ENCODE measurements at regions not wholly inside any gene's neighbourhood (a gene's known extent, or its start where the extent isn't known, plus 50 kb on each side); places are given as distances from the start of the nearest gene placed in this dataset.

GRCh38 chr11:62068730-62069129 lies 55.1 kb upstream of the INCENP start:
- Histone ChIP-seq H3K36me3 (ENCODE audit: control insufficient read depth in 1 of 2, insufficient read depth in 2 of 2, low read depth in 1 of 2, low read length in 2 of 2) (no peaks in the 10 kb centered on the region), H3K27ac (ENCODE audit: low read length, poor library complexity, severe bottlenecking) (no peak overlapping the region), H2BK15ac (ENCODE audit: low read depth, poor library complexity, severe bottlenecking) (no peak overlapping the region), H3K27me3 (ENCODE audit: control insufficient read depth in 1 of 2, insufficient read depth in 1 of 2, low read length in 2 of 2) (peaks cover 0 to 3% of the 10 kb centered on the region in 2 experiments), H3K9ac (ENCODE audit: low read length) (no peak overlapping the region), H3K4me1 (ENCODE audit: control insufficient read depth, insufficient read depth, low read depth, low read length) (no peaks in the 10 kb centered on the region), H3K4me3 (ENCODE audit: insufficient read depth in 1 of 2, low read depth in 1 of 2, low read length in 2 of 2) (no peak overlapping the region), H3K9me3 (ENCODE audit: control insufficient read depth, low read length) (no peaks in the 10 kb centered on the region), H3K23ac (ENCODE audit: low read length in 2 of 2) (no peak overlapping the region), H2AFZ (ENCODE audit: low read depth, low read length) (no peak overlapping the region), H3K79me1 (replicated peaks; ENCODE audit: low read length, poor library complexity, severe bottlenecking) (no peaks in the 10 kb centered on the region), H2BK12ac (ENCODE audit: low read length in 2 of 2) (no peak overlapping the region), H3K4me2 (ENCODE audit: low read length, poor library complexity, severe bottlenecking) (no peak overlapping the region), H2BK120ac (ENCODE audit: low read depth, low read length) (no peak overlapping the region), H2AK5ac (ENCODE audit: low read length, severe bottlenecking) (no peak overlapping the region), H3K14ac (ENCODE audit: low read length in 2 of 2) (no peak overlapping the region), H3K18ac (ENCODE audit: low read depth in 1 of 2, low read length in 2 of 2) (no peak overlapping the region), H2BK5ac (ENCODE audit: low read depth, low read length, poor library complexity, severe bottlenecking) (no peak overlapping the region), H3K4ac (ENCODE audit: low read depth in 1 of 2, low read length in 2 of 2) (no peak overlapping the region), H4K8ac (ENCODE audit: low read length) (no peak overlapping the region), H4K91ac (ENCODE audit: low read length) (no peak overlapping the region)
- 82% methylated on average over 3 of the region's 3 CpGs for WGBS
- no peak for DNase-seq

GRCh38 chr11:62067741-62068140 lies 56.1 kb upstream of the INCENP start:
- peaks cover 0 to 3% of the 10 kb centered on the region in 2 experiments for H3K27me3 ChIP-seq (ENCODE audit: control insufficient read depth in 1 of 2, insufficient read depth in 1 of 2, low read length in 2 of 2)

GRCh38 chr11:62064221-62064620 lies 59.6 kb upstream of the INCENP start:
- Histone ChIP-seq H3K79me1 (replicated peaks; ENCODE audit: low read length, poor library complexity, severe bottlenecking) (no peaks in the 10 kb centered on the region), H3K9ac (ENCODE audit: low read length) (no peak overlapping the region), H4K91ac (ENCODE audit: low read length) (no peak overlapping the region), H3K36me3 (ENCODE audit: control insufficient read depth in 1 of 2, insufficient read depth in 2 of 2, low read depth in 1 of 2, low read length in 2 of 2) (no peaks in the 10 kb centered on the region), H2BK12ac (ENCODE audit: low read length in 2 of 2) (no peak overlapping the region), H3K9me3 (ENCODE audit: control insufficient read depth, low read length) (no peaks in the 10 kb centered on the region), H3K23ac (ENCODE audit: low read length in 2 of 2) (no peak overlapping the region), H2AFZ (ENCODE audit: low read depth, low read length) (no peak overlapping the region), H3K27me3 (ENCODE audit: control insufficient read depth in 1 of 2, insufficient read depth in 1 of 2, low read length in 2 of 2) (peaks cover 0 to 3% of the 10 kb centered on the region in 2 experiments), H3K27ac (ENCODE audit: low read length, poor library complexity, severe bottlenecking) (no peak overlapping the region), H2BK120ac (ENCODE audit: low read depth, low read length) (no peak overlapping the region), H3K4me3 (ENCODE audit: insufficient read depth in 1 of 2, low read depth in 1 of 2, low read length in 2 of 2) (no peak overlapping the region), H2BK15ac (ENCODE audit: low read depth, poor library complexity, severe bottlenecking) (no peak overlapping the region), H3K4me2 (ENCODE audit: low read length, poor library complexity, severe bottlenecking) (no peak overlapping the region), H2AK5ac (ENCODE audit: low read length, severe bottlenecking) (no peak overlapping the region), H2BK5ac (ENCODE audit: low read depth, low read length, poor library complexity, severe bottlenecking) (no peak overlapping the region), H3K18ac (ENCODE audit: low read depth in 1 of 2, low read length in 2 of 2) (no peak overlapping the region), H4K8ac (ENCODE audit: low read length) (no peak overlapping the region), H3K4ac (ENCODE audit: low read depth in 1 of 2, low read length in 2 of 2) (no peak overlapping the region), H3K14ac (ENCODE audit: low read length in 2 of 2) (no peak overlapping the region), H3K4me1 (ENCODE audit: control insufficient read depth, insufficient read depth, low read depth, low read length) (no peaks in the 10 kb centered on the region)
- no peak for DNase-seq
- 66% methylated on average over 2 of the region's 2 CpGs for WGBS

More at GRCh38 chr11:62067741-62068140, 56.1 kb upstream of the INCENP start:
- H3K4me1 ChIP-seq (ENCODE audit: control insufficient read depth, insufficient read depth, low read depth, low read length) = no peaks in the 10 kb centered on the region
- no peak overlapping the region for H3K14ac ChIP-seq (ENCODE audit: low read length in 2 of 2)
- no peaks in the 10 kb centered on the region for H3K36me3 ChIP-seq (ENCODE audit: control insufficient read depth in 1 of 2, insufficient read depth in 2 of 2, low read depth in 1 of 2, low read length in 2 of 2)
- H4K8ac ChIP-seq (ENCODE audit: low read length) = no peak overlapping the region
- H4K91ac ChIP-seq (ENCODE audit: low read length) = no peak overlapping the region
- no peak overlapping the region for H3K18ac ChIP-seq (ENCODE audit: low read depth in 1 of 2, low read length in 2 of 2)
- no peak overlapping the region for H3K27ac ChIP-seq (ENCODE audit: low read length, poor library complexity, severe bottlenecking)
- H2BK5ac ChIP-seq (ENCODE audit: low read depth, low read length, poor library complexity, severe bottlenecking) = no peak overlapping the region
- no peak overlapping the region for H3K9ac ChIP-seq (ENCODE audit: low read length)
- H2AFZ ChIP-seq (ENCODE audit: low read depth, low read length) = no peak overlapping the region
- DNase-seq = no peak
- no peak overlapping the region for H3K23ac ChIP-seq (ENCODE audit: low read length in 2 of 2)
- 84% methylated on average over 7 of the region's 8 CpGs for WGBS
- no peak overlapping the region for H3K4me3 ChIP-seq (ENCODE audit: insufficient read depth in 1 of 2, low read depth in 1 of 2, low read length in 2 of 2)
- H3K4ac ChIP-seq (ENCODE audit: low read depth in 1 of 2, low read length in 2 of 2) = no peak overlapping the region
- H3K4me2 ChIP-seq (ENCODE audit: low read length, poor library complexity, severe bottlenecking) = no peak overlapping the region
- no peak overlapping the region for H2BK15ac ChIP-seq (ENCODE audit: low read depth, poor library complexity, severe bottlenecking)
- no peaks in the 10 kb centered on the region for H3K9me3 ChIP-seq (ENCODE audit: control insufficient read depth, low read length)
- H3K79me1 ChIP-seq (replicated peaks; ENCODE audit: low read length, poor library complexity, severe bottlenecking) = no peaks in the 10 kb centered on the region
- H2BK12ac ChIP-seq (ENCODE audit: low read length in 2 of 2) = no peak overlapping the region
- no peak overlapping the region for H2AK5ac ChIP-seq (ENCODE audit: low read length, severe bottlenecking)
- H2BK120ac ChIP-seq (ENCODE audit: low read depth, low read length) = no peak overlapping the region

- Histone ChIP-seq H3K23ac (ENCODE audit: low read length in 2 of 2) (no peak overlapping the region), H3K4me3 (ENCODE audit: insufficient read depth in 1 of 2, low read depth in 1 of 2, low read length in 2 of 2) (no peak overlapping the region), H2BK120ac (ENCODE audit: low read depth, low read length) (no peak overlapping the region), H2AFZ (ENCODE audit: low read depth, low read length) (no peak overlapping the region), H3K36me3 (ENCODE audit: control insufficient read depth in 1 of 2, insufficient read depth in 2 of 2, low read depth in 1 of 2, low read length in 2 of 2) (no peaks in the 10 kb centered on the region), H3K18ac (ENCODE audit: low read depth in 1 of 2, low read length in 2 of 2) (no peak overlapping the region), H3K4ac (ENCODE audit: low read depth in 1 of 2, low read length in 2 of 2) (no peak overlapping the region), H2BK5ac (ENCODE audit: low read depth, low read length, poor library complexity, severe bottlenecking) (no peak overlapping the region), H3K4me1 (ENCODE audit: control insufficient read depth, insufficient read depth, low read depth, low read length) (no peaks in the 10 kb centered on the region), H3K79me1 (replicated peaks; ENCODE audit: low read length, poor library complexity, severe bottlenecking) (no peaks in the 10 kb centered on the region), H2BK15ac (ENCODE audit: low read depth, poor library complexity, severe bottlenecking) (no peak overlapping the region), H3K9ac (ENCODE audit: low read length) (no peak overlapping the region), H3K27me3 (ENCODE audit: control insufficient read depth in 1 of 2, insufficient read depth in 1 of 2, low read length in 2 of 2) (peaks cover 0 to 3% of the 10 kb centered on the region in 2 experiments), H3K14ac (ENCODE audit: low read length in 2 of 2) (no peak overlapping the region), H2BK12ac (ENCODE audit: low read length in 2 of 2) (no peak overlapping the region), H3K9me3 (ENCODE audit: control insufficient read depth, low read length) (no peaks in the 10 kb centered on the region), H4K91ac (ENCODE audit: low read length) (no peak overlapping the region), H2AK5ac (ENCODE audit: low read length, severe bottlenecking) (no peak overlapping the region), H3K27ac (ENCODE audit: low read length, poor library complexity, severe bottlenecking) (no peak overlapping the region), H4K8ac (ENCODE audit: low read length) (no peak overlapping the region), H3K4me2 (ENCODE audit: low read length, poor library complexity, severe bottlenecking) (no peak overlapping the region)
- DNase-seq = no peak
- 78% methylated on average over 4 of the region's 4 CpGs for WGBS
Observed at GRCh38 chr11:62062223-62062861, 61.5 kb upstream of the INCENP start.

Measured in mesenchymal stem cell (in vitro differentiated cells and primary cell).